ENCODE measurements at regions not wholly inside any gene's neighbourhood (a gene's known extent, or its start where the extent isn't known, plus 50 kb on each side); places are given as distances from the start of the nearest gene placed in this dataset.
"Not testable (repeated sequence)": the region's sequence is repeated elsewhere in the genome, so short reads cannot be mapped to it uniquely, and the experiment has no call there.

DNA sequence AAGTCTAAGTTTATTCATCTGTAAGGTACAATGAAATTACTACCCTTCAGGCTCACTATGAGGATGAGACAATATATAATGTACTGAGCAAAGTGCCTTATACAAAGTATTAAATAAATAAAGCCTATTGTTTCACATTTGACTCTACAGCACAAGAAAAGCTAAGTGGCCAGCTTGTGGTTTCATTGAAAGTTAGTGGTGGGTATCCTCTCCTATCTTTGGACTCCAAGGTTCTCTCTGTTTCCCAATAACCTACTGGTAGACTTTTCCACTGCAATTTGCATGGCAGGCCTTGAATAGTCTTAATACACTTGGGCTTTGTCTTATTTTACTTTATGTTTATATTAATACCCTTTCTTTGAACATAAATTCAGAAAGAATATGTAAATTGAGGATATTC is 262.7 kb downstream of the DEPDC1B start:
- H3K27ac Mint-ChIP-seq, result no peak overlapping the region
- peaks cover 3 to 7% of the 10 kb centered on the region in 2 donors for H3K9me3 Mint-ChIP-seq
- ATAC-seq (replicated peaks in 1 of 2) (no peak), DNase-seq (no peak)
- H3K4me3 Mint-ChIP-seq, result no peak overlapping the region
- H3K4me1 Mint-ChIP-seq (ENCODE audit: low read depth), result no peaks in the 10 kb centered on the region
- H3K27me3 Mint-ChIP-seq (ENCODE audit: low read depth), result no peaks in the 10 kb centered on the region
- no peaks in the 10 kb centered on the region for H3K36me3 Mint-ChIP-seq (ENCODE audit: insufficient read depth in 2 of 2)

DNA sequence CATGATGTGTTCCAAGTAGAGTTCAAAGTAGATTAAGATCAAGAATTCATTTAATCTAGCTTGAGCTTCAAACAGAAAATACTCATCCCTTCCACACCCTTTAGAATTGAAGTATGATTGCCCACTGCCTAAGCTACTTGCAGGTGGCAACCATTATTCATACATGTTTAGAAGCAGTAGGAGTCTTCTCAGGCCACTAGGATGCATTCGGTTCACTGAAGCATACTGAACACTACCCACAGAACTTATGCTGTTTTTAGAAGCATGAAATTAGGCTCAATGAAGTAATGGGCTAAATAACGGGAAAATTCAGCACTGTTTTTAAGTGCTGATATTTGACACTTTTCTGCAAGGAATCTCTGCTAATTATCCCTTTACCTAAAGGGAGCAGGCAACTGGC is 263.4 kb downstream of the DEPDC1B start:
- Mint-ChIP-seq H3K27ac (no peak overlapping the region), H3K4me3 (no peak overlapping the region), H3K27me3 (ENCODE audit: low read depth) (no peaks in the 10 kb centered on the region), H3K9me3 (peaks cover 3 to 6% of the 10 kb centered on the region in 2 donors), H3K36me3 (ENCODE audit: insufficient read depth in 2 of 2) (peaks cover 1 to 2% of the 10 kb centered on the region in 2 donors), H3K4me1 (ENCODE audit: low read depth) (no peaks in the 10 kb centered on the region)
- DNase-seq (no peak), ATAC-seq (replicated peaks in 1 of 2) (no peak)

DNA sequence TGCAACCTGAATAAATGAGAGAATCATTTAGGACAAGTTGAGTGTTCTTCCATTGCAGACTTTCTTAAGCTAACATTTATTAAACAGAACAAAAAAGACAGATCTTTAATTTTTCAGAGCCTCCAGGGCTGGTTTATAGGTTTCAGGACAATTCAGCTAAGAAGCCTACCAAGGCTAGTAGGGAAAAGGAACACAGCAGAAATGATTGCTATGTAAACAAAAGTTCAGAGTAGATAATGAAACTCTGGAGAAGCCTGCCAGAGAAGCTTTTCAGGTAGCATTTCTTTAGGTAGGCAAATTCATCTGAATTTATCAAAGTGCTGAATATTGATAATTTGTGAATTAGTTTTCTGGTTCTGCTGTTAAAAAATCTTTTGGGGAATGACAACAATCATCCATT is 264.2 kb downstream of the DEPDC1B start:
- Mint-ChIP-seq H3K9me3 (peaks cover 3 to 6% of the 10 kb centered on the region in 2 donors), H3K4me3 (no peak overlapping the region), H3K27ac (no peak overlapping the region), H3K4me1 (ENCODE audit: low read depth) (no peaks in the 10 kb centered on the region), H3K27me3 (ENCODE audit: low read depth) (no peaks in the 10 kb centered on the region), H3K36me3 (ENCODE audit: insufficient read depth in 2 of 2) (peaks cover 1 to 2% of the 10 kb centered on the region in 2 donors)
- ATAC-seq (replicated peaks in 1 of 2) (no peak), DNase-seq (no peak)

DNA sequence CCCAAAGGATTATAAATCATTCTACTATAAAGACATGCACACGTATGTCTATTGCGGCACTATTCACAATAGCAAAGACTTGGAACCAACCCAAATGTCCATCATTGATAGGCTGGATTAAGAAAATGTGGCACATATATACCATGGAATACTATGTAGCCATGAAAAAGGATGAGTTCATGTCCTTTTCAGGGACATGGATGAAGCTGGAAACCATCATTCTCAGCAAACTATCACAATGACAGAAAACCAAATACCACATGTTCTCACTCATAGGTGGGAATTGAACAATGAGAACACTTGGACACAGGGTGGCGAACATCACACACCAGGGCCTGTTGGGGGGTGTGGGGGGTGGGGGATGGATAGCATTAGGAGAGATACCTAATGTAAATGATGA is 273.8 kb downstream of the DEPDC1B start:
- not testable (repeated sequence) for H3K36me3 Mint-ChIP-seq (ENCODE audit: insufficient read depth in 2 of 2); ATAC-seq (replicated peaks in 1 of 2); H3K4me3 Mint-ChIP-seq; H3K4me1 Mint-ChIP-seq (ENCODE audit: low read depth); H3K27me3 Mint-ChIP-seq (ENCODE audit: low read depth); H3K27ac Mint-ChIP-seq; DNase-seq
- peaks cover 5 to 16% of the 10 kb centered on the region in 2 donors for H3K9me3 Mint-ChIP-seq

DNA sequence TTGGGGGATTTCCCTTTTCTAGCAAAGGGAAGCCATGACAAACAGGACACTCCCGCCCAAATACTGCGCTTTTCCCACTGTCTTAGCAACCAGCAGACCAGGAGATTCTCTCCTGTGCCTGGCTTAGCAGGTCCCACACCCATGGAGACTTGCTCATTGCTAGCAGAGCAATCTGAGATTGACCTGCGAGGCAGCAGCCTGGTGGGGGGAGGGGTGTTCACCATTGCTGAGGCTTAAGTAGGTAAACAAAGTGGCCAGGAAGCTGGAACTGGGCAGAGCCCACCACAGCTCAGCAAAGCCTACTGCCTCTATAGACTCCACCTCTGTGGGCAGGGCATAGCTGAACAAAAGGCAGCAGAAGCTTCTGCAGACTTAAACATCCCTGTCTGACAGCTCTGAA is 279.2 kb downstream of the DEPDC1B start:
- H3K4me3 Mint-ChIP-seq; H3K27ac Mint-ChIP-seq; ATAC-seq (replicated peaks in 1 of 2); H3K4me1 Mint-ChIP-seq (ENCODE audit: low read depth); H3K36me3 Mint-ChIP-seq (ENCODE audit: insufficient read depth in 2 of 2); H3K27me3 Mint-ChIP-seq (ENCODE audit: low read depth); DNase-seq: not testable (repeated sequence)
- H3K9me3 Mint-ChIP-seq, result peaks cover 8 to 16% of the 10 kb centered on the region in 2 donors

DNA sequence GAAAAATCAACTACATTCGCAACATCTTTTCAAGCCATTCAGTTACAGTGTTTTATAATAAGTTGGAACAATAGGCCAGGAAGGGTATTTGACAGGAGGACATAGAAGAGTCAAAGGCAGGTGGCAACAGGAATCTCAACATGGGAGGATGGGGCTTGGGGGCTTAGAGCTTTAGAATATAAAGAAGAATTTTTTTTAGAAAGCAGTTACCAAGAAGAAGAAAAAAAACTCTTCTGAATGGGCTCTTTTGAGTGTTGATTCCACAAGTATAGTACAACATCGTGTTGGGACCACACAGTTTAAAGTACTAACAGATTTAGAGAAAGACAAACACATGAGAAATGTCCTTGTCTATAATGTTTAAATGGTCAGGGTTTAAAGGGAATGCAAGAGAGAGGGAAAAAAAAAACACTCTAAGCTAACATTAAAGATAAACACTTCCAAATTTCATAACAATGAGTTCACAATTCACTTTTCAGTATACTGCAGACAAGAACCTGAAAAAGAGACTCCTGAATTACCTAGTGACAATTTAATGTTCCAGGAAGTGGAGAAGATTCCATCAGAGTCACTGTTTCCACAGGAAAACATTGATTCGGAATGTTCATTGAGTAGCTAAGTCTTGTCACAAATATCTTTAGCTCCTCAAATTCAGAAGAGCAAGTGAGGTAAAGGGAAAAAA is 282.3 kb downstream of the DEPDC1B start:
- Mint-ChIP-seq H3K4me3 (no peak overlapping the region), H3K27ac (no peak overlapping the region), H3K36me3 (ENCODE audit: insufficient read depth in 2 of 2) (no peaks in the 10 kb centered on the region), H3K27me3 (ENCODE audit: low read depth) (no peaks in the 10 kb centered on the region), H3K4me1 (ENCODE audit: low read depth) (no peaks in the 10 kb centered on the region), H3K9me3 (peaks cover 6% of the 10 kb centered on the region in 2 donors)
- ATAC-seq (replicated peaks in 1 of 2) (no peak), DNase-seq (no peak)

DNA sequence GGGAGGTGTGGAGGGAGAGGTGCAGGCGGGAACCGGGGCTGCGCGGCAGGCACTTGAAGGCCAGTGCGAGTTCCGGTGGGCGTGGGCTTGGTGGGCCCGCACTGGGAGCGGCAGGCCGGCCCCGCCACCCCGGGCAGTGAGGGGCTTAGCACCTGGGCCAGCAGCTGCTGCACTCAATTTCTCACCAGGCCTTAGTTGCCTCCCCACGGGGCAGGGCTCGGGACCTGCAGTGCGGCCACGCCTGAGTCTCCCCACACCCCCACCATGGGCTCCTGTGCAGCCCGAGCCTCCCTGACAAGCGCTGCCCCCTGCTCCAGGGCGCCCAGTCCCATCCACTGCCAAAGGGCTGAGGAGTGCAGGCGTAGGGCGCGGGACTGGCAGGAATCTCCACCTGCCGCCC is 284.5 kb downstream of the DEPDC1B start:
- H3K27ac Mint-ChIP-seq, result no peak overlapping the region
- H3K27me3 Mint-ChIP-seq (ENCODE audit: low read depth), result no peaks in the 10 kb centered on the region
- H3K9me3 Mint-ChIP-seq, result peaks cover 3 to 5% of the 10 kb centered on the region in 2 donors
- DNase-seq, result no peak
- H3K4me3 Mint-ChIP-seq, result no peak overlapping the region
- H3K4me1 Mint-ChIP-seq (ENCODE audit: low read depth), result no peaks in the 10 kb centered on the region
- no peak for ATAC-seq (replicated peaks in 1 of 2)
- no peaks in the 10 kb centered on the region for H3K36me3 Mint-ChIP-seq (ENCODE audit: insufficient read depth in 2 of 2)

DNA sequence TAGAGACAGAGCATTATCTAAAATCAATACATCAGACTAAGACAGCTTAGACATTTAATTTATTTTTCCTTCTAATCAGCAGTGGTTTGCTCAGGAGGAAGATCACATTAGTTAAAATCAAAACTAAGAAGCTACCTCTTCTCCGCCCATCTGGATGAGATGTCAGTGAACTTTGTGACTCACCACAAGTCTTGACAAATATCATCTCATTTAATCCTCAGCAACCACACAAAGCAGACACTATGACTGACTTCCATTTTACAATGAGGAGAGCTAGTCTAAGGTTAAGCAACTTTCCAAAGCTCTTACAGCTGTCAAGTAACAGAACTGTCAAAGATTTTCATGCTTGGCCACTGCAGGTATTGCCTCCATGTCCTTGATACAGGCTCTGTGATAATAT is 289.5 kb downstream of the DEPDC1B start:
- no peak overlapping the region for H3K27ac Mint-ChIP-seq
- no peak for DNase-seq
- peaks cover 0 to 2% of the 10 kb centered on the region in 2 donors for H3K36me3 Mint-ChIP-seq (ENCODE audit: insufficient read depth in 2 of 2)
- no peak overlapping the region for H3K4me3 Mint-ChIP-seq
- peaks cover 1 to 2% of the 10 kb centered on the region in 2 donors for H3K9me3 Mint-ChIP-seq
- H3K27me3 Mint-ChIP-seq (ENCODE audit: low read depth), result no peaks in the 10 kb centered on the region
- no peaks in the 10 kb centered on the region for H3K4me1 Mint-ChIP-seq (ENCODE audit: low read depth)
- ATAC-seq (replicated peaks in 1 of 2), result no peak

DNA sequence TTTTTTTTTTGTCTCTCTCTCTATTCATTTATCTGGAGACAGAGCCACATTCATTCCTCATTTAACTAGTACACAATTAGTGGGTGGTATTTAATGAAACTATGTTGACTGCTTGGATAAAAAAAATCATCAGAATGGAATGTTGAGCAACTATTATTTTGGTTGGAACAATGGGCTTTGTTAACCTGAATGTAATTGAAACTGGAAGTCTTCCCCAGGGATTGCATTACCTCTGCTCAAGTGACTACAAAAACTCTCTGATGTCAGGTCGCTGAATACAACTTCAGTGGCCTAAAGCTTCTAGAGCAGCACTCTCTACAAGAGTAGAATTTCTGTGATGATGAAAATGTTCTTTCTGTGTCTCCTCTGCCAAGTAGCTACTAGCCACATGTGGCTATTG is 295.8 kb downstream of the DEPDC1B start:
- Mint-ChIP-seq H3K9me3 (no peaks in the 10 kb centered on the region), H3K27ac (no peak overlapping the region), H3K36me3 (ENCODE audit: insufficient read depth in 2 of 2) (peaks cover 0 to 2% of the 10 kb centered on the region in 2 donors), H3K4me1 (ENCODE audit: low read depth) (no peaks in the 10 kb centered on the region), H3K4me3 (no peak overlapping the region), H3K27me3 (ENCODE audit: low read depth) (no peaks in the 10 kb centered on the region)
- no peak for ATAC-seq (replicated peaks in 1 of 2)
- DNase-seq, result no peak

DNA sequence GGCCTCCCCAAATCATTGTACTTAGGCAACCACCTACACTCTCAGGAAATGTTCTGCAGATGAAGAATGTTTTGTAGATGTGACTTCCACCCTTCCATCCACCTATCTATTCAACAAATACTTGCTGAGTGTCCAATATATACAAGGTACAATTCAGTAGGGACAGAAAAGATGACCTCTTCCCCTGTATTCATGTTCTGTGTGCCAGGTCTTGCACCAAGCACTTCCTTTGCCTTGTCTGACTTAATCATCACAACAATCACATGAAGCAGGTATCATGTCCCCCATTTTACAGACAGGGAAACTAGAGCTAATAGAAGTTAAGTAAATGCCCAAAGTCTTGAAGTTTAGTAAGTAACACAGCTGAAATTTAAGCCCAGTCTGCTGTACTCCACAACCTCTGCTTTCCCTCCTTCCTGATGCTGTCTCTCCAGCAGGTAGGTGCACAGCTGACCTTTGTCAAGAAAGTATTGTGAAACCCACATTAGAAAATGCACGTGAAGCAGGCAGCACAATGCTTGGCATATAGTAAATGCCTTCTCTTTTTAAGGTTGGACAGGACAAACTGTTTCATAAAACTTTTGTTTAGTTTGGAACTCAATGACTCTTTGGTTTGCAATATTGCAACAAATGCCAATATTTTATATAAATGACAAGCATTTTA is 296.5 kb downstream of the DEPDC1B start:
- Mint-ChIP-seq H3K9me3 (no peaks in the 10 kb centered on the region), H3K4me3 (no peak overlapping the region), H3K27ac (no peak overlapping the region), H3K36me3 (ENCODE audit: insufficient read depth in 2 of 2) (peaks cover 0 to 2% of the 10 kb centered on the region in 2 donors), H3K4me1 (ENCODE audit: low read depth) (no peaks in the 10 kb centered on the region), H3K27me3 (ENCODE audit: low read depth) (no peaks in the 10 kb centered on the region)
- ATAC-seq (replicated peaks in 1 of 2), result no peak
- DNase-seq, result no peak

DNA sequence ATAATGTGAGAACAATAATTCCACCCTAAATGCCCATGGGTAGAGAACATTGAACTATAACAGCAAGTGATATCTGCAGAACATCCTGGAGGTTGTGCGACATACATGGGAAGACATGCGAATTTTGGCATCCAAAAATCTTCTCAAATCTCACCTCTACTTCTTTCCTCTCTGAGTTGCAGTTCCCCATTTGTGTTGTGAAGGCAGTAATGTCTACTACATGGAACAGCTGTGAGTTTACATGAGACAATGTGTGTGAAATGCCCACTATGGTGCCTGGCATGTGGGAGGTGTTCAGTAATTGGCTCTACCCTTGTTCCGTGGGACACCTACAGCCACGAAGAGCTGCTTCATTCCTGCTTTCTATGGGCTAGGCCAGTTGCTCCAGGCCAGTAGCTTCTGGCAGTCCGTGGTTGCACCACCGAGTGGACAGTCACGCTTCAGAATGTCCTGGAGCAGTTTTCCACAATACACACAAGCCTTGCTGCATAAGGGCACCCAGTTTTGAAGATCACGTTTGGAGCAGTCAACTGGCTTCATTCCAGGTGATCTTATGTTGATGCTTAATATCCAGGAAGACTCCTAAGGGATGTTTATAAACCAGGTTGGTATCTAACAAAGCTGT is 297.7 kb downstream of the DEPDC1B start:
- Mint-ChIP-seq H3K4me1 (ENCODE audit: low read depth) (no peaks in the 10 kb centered on the region), H3K27me3 (ENCODE audit: low read depth) (no peaks in the 10 kb centered on the region), H3K4me3 (no peak overlapping the region), H3K27ac (no peak overlapping the region), H3K36me3 (ENCODE audit: insufficient read depth in 2 of 2) (peaks cover 0 to 2% of the 10 kb centered on the region in 2 donors), H3K9me3 (no peaks in the 10 kb centered on the region)
- ATAC-seq (replicated peaks in 1 of 2) (no peak), DNase-seq (no peak)

DNA sequence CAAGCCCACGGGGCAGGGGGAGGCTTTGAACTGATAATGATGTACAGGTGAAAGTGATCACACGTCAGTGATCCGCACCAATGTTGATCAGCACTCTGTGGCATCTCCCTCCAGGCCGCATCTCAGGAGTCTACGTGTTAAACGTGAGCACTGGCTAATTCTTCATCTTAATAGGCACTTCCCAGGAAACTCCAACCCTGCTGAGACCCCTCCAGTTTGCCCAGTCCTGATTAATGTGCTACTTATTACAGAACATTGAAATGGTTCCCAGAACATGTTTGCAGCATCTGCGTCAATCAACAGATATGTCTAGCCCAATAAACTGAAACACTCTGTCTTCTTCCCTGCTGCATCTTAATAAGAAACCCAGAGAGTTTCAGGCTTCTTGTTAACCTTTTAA is 298.4 kb downstream of the DEPDC1B start:
- ATAC-seq (replicated peaks in 1 of 2) (no peak), DNase-seq (no peak)
- H3K27me3 Mint-ChIP-seq (ENCODE audit: low read depth), result no peaks in the 10 kb centered on the region
- H3K36me3 Mint-ChIP-seq (ENCODE audit: insufficient read depth in 2 of 2), result no peaks in the 10 kb centered on the region
- no peaks in the 10 kb centered on the region for H3K4me1 Mint-ChIP-seq (ENCODE audit: low read depth)
- H3K4me3 Mint-ChIP-seq, result no peak overlapping the region
- H3K9me3 Mint-ChIP-seq, result no peaks in the 10 kb centered on the region
- no peak overlapping the region for H3K27ac Mint-ChIP-seq

DNA sequence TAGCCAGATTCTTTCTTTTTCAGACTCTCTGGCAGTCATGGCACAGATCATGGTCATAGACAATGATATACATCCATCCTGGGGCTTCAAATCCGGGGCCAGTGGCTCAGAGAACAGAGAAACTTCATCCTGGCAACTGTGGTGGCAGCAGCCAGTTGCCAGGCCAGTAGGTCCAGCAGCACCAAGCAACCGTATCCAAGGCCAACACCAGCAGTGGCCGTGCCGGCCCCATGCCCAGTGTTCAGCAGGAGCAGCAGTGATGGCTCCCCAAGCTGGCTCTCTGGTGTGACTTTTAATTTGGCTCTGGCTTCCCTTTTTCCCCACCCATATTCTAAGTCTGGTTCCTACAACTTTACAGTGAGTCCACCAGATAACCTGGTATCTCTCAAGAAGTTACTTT is 300.5 kb downstream of the DEPDC1B start:
- Mint-ChIP-seq H3K27me3 (ENCODE audit: low read depth) (no peaks in the 10 kb centered on the region), H3K36me3 (ENCODE audit: insufficient read depth in 2 of 2) (no peaks in the 10 kb centered on the region), H3K4me3 (no peak overlapping the region), H3K27ac (no peak overlapping the region), H3K9me3 (no peaks in the 10 kb centered on the region), H3K4me1 (ENCODE audit: low read depth) (no peaks in the 10 kb centered on the region)
- no peak for DNase-seq
- ATAC-seq (replicated peaks in 1 of 2), result no peak

All from activated T-cell treated with anti-CD3 and anti-CD28 coated beads, Interleukin-2, amount 50 U/mL, for 72 hours (primary cell).